HG02678 (cell line): ENCODE measurements at regions not wholly inside any gene's neighbourhood (a gene's known extent, or its start where the extent isn't known, plus 50 kb on each side); places are given as distances from the start of the nearest gene placed in this dataset.

Experiments
- ATAC-seq: cut with Tn5 transposase; IDR thresholded peaks from one replicate; pipeline ENCODE4 v1.9.1; 2021; ENCODE audit warnings: mild to moderate bottlenecking, moderate library complexity; ENCODE audit not compliant: unreplicated experiment

GRCh38 chr6:91464201-91464600, 877.3 kb upstream of the MAP3K7 start:
- ATAC-seq: no peak

- no peak for ATAC-seq
These were observed 875.4 kb upstream of the MAP3K7 start for GRCh38 chr6:91462241-91462640.

- ATAC-seq: no peak
These were observed 866.5 kb upstream of the MAP3K7 start for GRCh38 chr6:91453224-91453878.

GRCh38 chr6:91449539-91449938, 862.7 kb upstream of the MAP3K7 start:
- no peak for ATAC-seq

GRCh38 chr6:91447530-91448254, 860.8 kb upstream of the MAP3K7 start:
- ATAC-seq: no peak

- no peak for ATAC-seq
These were observed 860.2 kb upstream of the MAP3K7 start for GRCh38 chr6:91447081-91447480.

GRCh38 chr6:91443405-91443804, 856.5 kb upstream of the MAP3K7 start:
- no peak for ATAC-seq

- no peak for ATAC-seq
These were observed 855.5 kb upstream of the MAP3K7 start for GRCh38 chr6:91442342-91442741.

GRCh38 chr6:91438570-91438969, 851.7 kb upstream of the MAP3K7 start:
- no peak for ATAC-seq

- ATAC-seq: no peak
These were observed 850.5 kb upstream of the MAP3K7 start for GRCh38 chr6:91437315-91437729.

GRCh38 chr6:91436448-91436847, 849.6 kb upstream of the MAP3K7 start:
- ATAC-seq: no peak

GRCh38 chr6:91435630-91436029, 848.8 kb upstream of the MAP3K7 start:
- no peak for ATAC-seq

GRCh38 chr6:91434576-91434975, 847.7 kb upstream of the MAP3K7 start:
- ATAC-seq: no peak

- ATAC-seq: no peak
These were observed 847.0 kb upstream of the MAP3K7 start for GRCh38 chr6:91433660-91434534.

- ATAC-seq: no peak
These were observed 842.2 kb upstream of the MAP3K7 start for GRCh38 chr6:91428953-91429560.

- no peak for ATAC-seq
These were observed 841.4 kb upstream of the MAP3K7 start for GRCh38 chr6:91428296-91428695.

- no peak for ATAC-seq
These were observed 833.4 kb upstream of the MAP3K7 start for GRCh38 chr6:91420243-91420642.

- ATAC-seq: no peak
These were observed 828.2 kb upstream of the MAP3K7 start for GRCh38 chr6:91415031-91415605.

- ATAC-seq: no peak
These were observed 825.7 kb upstream of the MAP3K7 start for GRCh38 chr6:91412532-91412931.

- ATAC-seq: no peak
These were observed 820.8 kb upstream of the MAP3K7 start for GRCh38 chr6:91407706-91408105.

- no peak for ATAC-seq
These were observed 806.1 kb upstream of the MAP3K7 start for GRCh38 chr6:91392951-91393350.
